H1 (cell line): ENCODE measurements at regions not wholly inside any gene's neighbourhood (a gene's known extent, or its start where the extent isn't known, plus 50 kb on each side); places are given as distances from the start of the nearest gene placed in this dataset.

ENCODE experiments used
- CTCF ChIA-PET: fragments of 300-600 bp; sonication (Branson Sonifier 250); formaldehyde crosslinking; loops from one replicate; lab custom pipeline; 2021; ENCODE audit not compliant: partially characterized antibody; lab: Charles Lee
- POLR2A ChIA-PET: fragments of 300-600 bp; sonication (Branson Sonifier 250); formaldehyde crosslinking; loops from one replicate; lab custom pipeline; 2021; ENCODE audit warnings: inconsistent platforms; ENCODE audit not compliant: partially characterized antibody; lab: Charles Lee
- DNase-seq, 2 experiments: peaks; one replicate each; pipeline versions ENCODE4 v3.0.0 to v3.0.0-alpha.2; 2010 to 2022; ENCODE audit warnings: low spot score in 2 of 2, low read depth in 1 of 2, mixed read lengths in 1 of 2
- FAIRE-seq: peaks from 2 replicates; lab custom pipeline; 2011; peaks lifted over from hg19 to GRCh38; lab: Jason Lieb, UNC
- H2AFZ ChIP-seq: 2 replicates; pipeline ENCODE4 v1.8.1; 2012; ENCODE audit warnings: low read length, inconsistent platforms
- H2AK5ac ChIP-seq: 2 replicates; pipeline ENCODE4 v1.6.1; 2013; ENCODE audit warnings: low read depth, low read length
- H2BK120ac ChIP-seq: replicated peaks from 2 replicates; pipeline ENCODE3; 2013; ENCODE audit warnings: low read depth, low read length, inconsistent platforms
- H2BK12ac ChIP-seq: 2 replicates; pipeline ENCODE4 v1.6.1; 2013; ENCODE audit warnings: low read depth, low read length
- H2BK15ac ChIP-seq: 2 replicates; pipeline ENCODE4 v1.6.1; 2013; ENCODE audit warnings: low read length
- H2BK20ac ChIP-seq: 2 replicates; pipeline ENCODE4 v1.6.1; 2013; ENCODE audit warnings: low read length
- H2BK5ac ChIP-seq: 2 replicates; pipeline ENCODE4 v1.6.1; 2013; ENCODE audit warnings: low read depth, low read length
- H3K14ac ChIP-seq: 2 replicates; pipeline ENCODE4 v1.6.1; 2013; ENCODE audit warnings: inconsistent platforms; ENCODE audit not compliant: insufficient read length
- H3K18ac ChIP-seq: 2 replicates; pipeline ENCODE4 v1.6.1; 2013; ENCODE audit warnings: low read length; ENCODE audit errors: extremely low read depth
- H3K23ac ChIP-seq: 2 replicates; pipeline ENCODE4 v1.6.1; 2013; ENCODE audit warnings: inconsistent platforms; ENCODE audit not compliant: insufficient read length
- H3K23me2 ChIP-seq: 2 replicates; pipeline ENCODE4 v1.6.1; 2013; ENCODE audit warnings: low read depth, low read length
- H3K27ac ChIP-seq: 2 replicates; pipeline ENCODE4 v1.6.1; 2011; ENCODE audit warnings: low read depth, low read length, inconsistent platforms
- H3K27me3 ChIP-seq, 4 experiments: replicated peaks in 1 of 4; 1 replicate in 1 of 4; 2 replicates in 3 of 4; pipeline versions ENCODE4 v1.6.1 to v1.8.1; 2011 to 2013; ENCODE audit warnings: low read length in 3 of 4, mild to moderate bottlenecking in 3 of 4, inconsistent platforms in 2 of 4, mixed read lengths in 2 of 4, moderate library complexity in 1 of 4; ENCODE audit not compliant: control insufficient read depth in 3 of 4, insufficient read depth in 3 of 4; ENCODE audit errors: extremely low read depth in 1 of 4
- H3K36me3 ChIP-seq, 4 experiments: 2 replicates each; pipeline versions ENCODE4 v1.6.1 to v1.8.1; 2011 to 2013; ENCODE audit warnings: mild to moderate bottlenecking in 4 of 4, low read length in 3 of 4, moderate library complexity in 2 of 4, control low read depth in 1 of 4, inconsistent platforms in 1 of 4; ENCODE audit not compliant: insufficient read depth in 4 of 4, control insufficient read depth in 2 of 4
- H3K4ac ChIP-seq: replicated peaks from 2 replicates; pipeline ENCODE3; 2013; ENCODE audit warnings: low read length, low read depth, mixed read lengths, inconsistent platforms; ENCODE audit not compliant: insufficient read length
- H3K4me1 ChIP-seq, 4 experiments: replicated peaks in 1 of 4; 1 replicate in 1 of 4; 2 replicates in 3 of 4; pipeline versions ENCODE4 v1.6.1 to v1.8.1; 2011 to 2013; ENCODE audit warnings: low read length in 3 of 4, inconsistent platforms in 2 of 4, mixed read lengths in 1 of 4; ENCODE audit not compliant: insufficient read depth in 4 of 4, control insufficient read depth in 3 of 4
- H3K4me2 ChIP-seq, 2 experiments: 2 replicates each; pipeline versions ENCODE4 v1.6.1 to v1.8.1; 2011 to 2013; ENCODE audit warnings: low read depth in 2 of 2, low read length in 2 of 2, control low read depth in 1 of 2, inconsistent platforms in 1 of 2, mild to moderate bottlenecking in 1 of 2; ENCODE audit not compliant: insufficient read depth in 1 of 2
- H3K4me3 ChIP-seq, 4 experiments: fragments of 200-600, 300-600 bp in 1 of 4; sonication (generic), shearing (Covaris generic), sonication (Bioruptor Twin) in 1 of 4; 2 replicates each; pipeline versions ENCODE4 v1.5.1 to v1.8.1; 2011 to 2016; ENCODE audit warnings: low read length in 4 of 4, low read depth in 3 of 4, control low read depth in 2 of 4, inconsistent platforms in 2 of 4, mild to moderate bottlenecking in 2 of 4, mixed read lengths in 1 of 4, moderate library complexity in 1 of 4; ENCODE audit not compliant: insufficient read depth in 2 of 4; ENCODE audit errors: extremely low read depth in 1 of 4
- H3K56ac ChIP-seq: replicated peaks from 2 replicates; pipeline ENCODE3; 2013; ENCODE audit warnings: low read depth, mild to moderate bottlenecking, mixed read lengths, low read length, inconsistent platforms; ENCODE audit not compliant: insufficient read length
- H3K79me1 ChIP-seq: 2 replicates; pipeline ENCODE4 v1.6.1; 2013; ENCODE audit warnings: low read depth, low read length, control low read depth
- H3K79me2 ChIP-seq, 2 experiments: 2 replicates each; pipeline versions ENCODE4 v1.6.1 to v1.8.1; 2012 to 2013; ENCODE audit warnings: low read length in 2 of 2, mild to moderate bottlenecking in 2 of 2, inconsistent platforms in 1 of 2; ENCODE audit not compliant: insufficient read depth in 2 of 2, control insufficient read depth in 1 of 2
- H3K9ac ChIP-seq, 4 experiments: replicated peaks in 1 of 4; 1 replicate in 1 of 4; 2 replicates in 3 of 4; pipeline versions ENCODE4 v1.6.1 to v1.8.1; 2011 to 2013; ENCODE audit warnings: low read depth in 3 of 4, low read length in 3 of 4, control low read depth in 2 of 4, mild to moderate bottlenecking in 2 of 4, moderate library complexity in 2 of 4, inconsistent platforms in 1 of 4; ENCODE audit errors: extremely low read depth in 1 of 4
- H3K9me3 ChIP-seq, 2 experiments: 2 replicates each; pipeline versions ENCODE4 v1.6.1 to v1.8.1; 2012 to 2013; ENCODE audit warnings: mild to moderate bottlenecking in 2 of 2, moderate library complexity in 2 of 2, control low read depth in 1 of 2, inconsistent platforms in 1 of 2, low read depth in 1 of 2, low read length in 1 of 2, mixed read lengths in 1 of 2; ENCODE audit not compliant: insufficient read depth in 2 of 2
- H4K20me1 ChIP-seq, 2 experiments: replicated peaks in 1 of 2; 2 replicates each; pipeline versions ENCODE3 to v1.8.1; 2011 to 2013; ENCODE audit warnings: inconsistent platforms in 2 of 2, low read length in 2 of 2, mild to moderate bottlenecking in 1 of 2; ENCODE audit not compliant: insufficient read depth in 2 of 2, control insufficient read depth in 1 of 2
- H4K5ac ChIP-seq: 2 replicates; pipeline ENCODE4 v1.6.1; 2013; ENCODE audit warnings: low read length, low read depth, mixed read lengths, inconsistent platforms; ENCODE audit not compliant: insufficient read length
- H4K8ac ChIP-seq: 2 replicates; pipeline ENCODE4 v1.8.0; 2013; ENCODE audit warnings: mild to moderate bottlenecking, moderate library complexity, low read length, inconsistent platforms; ENCODE audit not compliant: insufficient read depth; ENCODE audit errors: extremely low read depth
- H4K91ac ChIP-seq: replicated peaks from 2 replicates; pipeline ENCODE3; 2013; ENCODE audit warnings: low read length, mixed read lengths, inconsistent platforms; ENCODE audit not compliant: insufficient read length
- BRCA1 ChIP-seq: IDR thresholded peaks from 2 replicates; pipeline ENCODE4 v1.6.1; 2012; ENCODE audit warnings: low read depth, low read length, improper control_type of control experiment
- CEBPB ChIP-seq: IDR thresholded peaks from 2 replicates; pipeline ENCODE4 v1.6.1; 2012; ENCODE audit warnings: low read depth, low read length
- EP300 ChIP-seq, 2 experiments: IDR thresholded peaks; 1 replicate in 1 of 2; 2 replicates in 1 of 2; pipeline ENCODE4 v1.6.1; 2011 to 2012; ENCODE audit warnings: low read depth in 2 of 2, low read length in 2 of 2, mild to moderate bottlenecking in 2 of 2, borderline replicate concordance in 1 of 2, inconsistent platforms in 1 of 2, moderate library complexity in 1 of 2
- HDAC2 ChIP-seq, 2 experiments: fragments of 300-600 bp in 1 of 2; sonication (generic) in 1 of 2; IDR thresholded peaks; 2 replicates each; pipeline ENCODE4 v1.6.1; 2011 to 2012; ENCODE audit warnings: low read depth in 2 of 2, low read length in 2 of 2, mild to moderate bottlenecking in 2 of 2, moderate library complexity in 2 of 2, borderline replicate concordance in 1 of 2, inconsistent platforms in 1 of 2
- KDM1A ChIP-seq: fragments of 200-600, 300-600 bp; sonication (generic); IDR thresholded peaks from 2 replicates; pipeline ENCODE4 v1.7.1; 2016; ENCODE audit warnings: mild to moderate bottlenecking, low read length, borderline replicate concordance
- KDM4A ChIP-seq: IDR thresholded peaks from one replicate; pipeline ENCODE4 v1.7.1; 2012; ENCODE audit warnings: low read depth, mild to moderate bottlenecking, moderate library complexity, low read length, inconsistent platforms; ENCODE audit not compliant: severe bottlenecking
- PHF8 ChIP-seq: fragments of 200-600 bp; sonication (generic); conservative IDR thresholded peaks from 2 replicates; pipeline ENCODE4 v1.7.1; 2012; ENCODE audit warnings: low read depth, mild to moderate bottlenecking, inconsistent platforms, low read length, moderate library complexity
- RXRA ChIP-seq: IDR thresholded peaks from 2 replicates; pipeline ENCODE4 v1.6.1; 2011; ENCODE audit warnings: low read depth, mild to moderate bottlenecking, low read length, moderate library complexity; ENCODE audit not compliant: insufficient read depth
- SUZ12 ChIP-seq: fragments of 200-600 bp; sonication (generic); IDR thresholded peaks from 2 replicates; pipeline ENCODE4 v1.6.1; 2012; ENCODE audit warnings: mild to moderate bottlenecking, inconsistent platforms, low read length, moderate library complexity, mixed read lengths
- WGBS, 2 experiments: shearing (Covaris generic) in 1 of 2; methylation state at CpG; one replicate each; pipeline versions ENCODE4 v1.1.6 to v1.1.7; 2013 to 2015; ENCODE audit warnings: low lambda C conversion rate in 2 of 2, mixed read lengths in 2 of 2, inconsistent platforms in 1 of 2, low coverage in 1 of 2, missing lambda C conversion rate in 1 of 2; ENCODE audit not compliant: insufficient replicate concordance in 2 of 2, insufficient coverage in 1 of 2, insufficient read length in 1 of 2; ENCODE audit errors: extremely low coverage in 1 of 2, missing lambda C conversion rate in 1 of 2; 5-methylcytosine and 5-hydroxymethylcytosine counted together

DNA sequence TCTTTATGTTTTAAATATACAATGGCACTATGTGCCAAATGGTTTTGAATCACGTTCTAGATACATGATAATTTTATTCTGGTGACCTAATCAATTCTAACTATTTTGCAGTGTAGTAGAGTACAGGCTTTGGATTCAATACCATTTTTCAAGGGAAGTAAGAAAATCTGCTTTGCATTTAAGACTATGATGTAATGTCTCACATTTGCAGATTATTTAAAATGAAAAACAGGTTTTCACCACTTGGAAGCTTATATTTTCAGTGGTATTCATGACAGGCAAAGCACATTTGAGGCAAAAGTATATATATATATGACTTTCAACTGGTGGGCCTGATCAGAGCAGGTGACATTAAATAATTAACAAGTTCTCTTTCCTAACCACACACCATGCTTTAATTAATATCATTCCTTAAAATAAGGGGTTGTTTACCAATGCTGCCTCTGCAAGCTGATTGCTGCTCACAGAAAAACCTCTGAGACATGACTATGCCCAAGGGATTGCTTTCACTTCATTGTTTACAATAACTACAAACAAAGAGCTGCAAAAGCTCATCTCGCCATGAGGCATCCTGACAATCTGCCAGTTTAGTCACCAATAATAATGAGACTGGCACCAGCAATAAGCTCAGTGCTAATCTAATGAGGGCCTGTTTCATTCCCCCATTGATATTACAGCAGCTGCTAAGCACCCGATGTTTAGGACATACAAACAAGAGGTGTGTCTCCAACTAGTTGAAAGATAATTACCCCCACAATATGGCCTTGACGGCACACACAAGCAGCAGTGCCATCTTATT, 1176.0 kb upstream of the GJE1 start:
- H3K14ac ChIP-seq: no peak overlapping the region
- H3K4me2 ChIP-seq: no peak overlapping the region
- ChIA-PET CTCF (no interaction called here), POLR2A (no interaction called here)
- no peak overlapping the region for H2BK15ac ChIP-seq
- no peak overlapping the region for H3K9ac ChIP-seq
- no peak overlapping the region for H3K18ac ChIP-seq
- H4K5ac ChIP-seq: no peak overlapping the region
- 85% methylated on average over 4 of the region's 4 CpGs; no CpG with 5 or more reads in 1 of the 2 experiments for WGBS, 2 experiments
- H2BK20ac ChIP-seq: no peak overlapping the region
- H3K23me2 ChIP-seq: no peaks in the 10 kb centered on the region
- DNase-seq (no peak), FAIRE-seq (no peak)
- H3K27me3 ChIP-seq: no peaks in the 10 kb centered on the region
- no peaks in the 10 kb centered on the region for H3K36me3 ChIP-seq
- no peak overlapping the region for H3K27ac ChIP-seq
- H3K4me3 ChIP-seq: no peak overlapping the region
- H2AK5ac ChIP-seq: no peak overlapping the region
- no peak overlapping the region for H4K8ac ChIP-seq
- H3K56ac ChIP-seq: no peak overlapping the region
- no peaks in the 10 kb centered on the region for H4K20me1 ChIP-seq
- no peaks in the 10 kb centered on the region for H3K79me2 ChIP-seq
- H3K9me3 ChIP-seq: no peaks in the 10 kb centered on the region
- H3K23ac ChIP-seq: no peak overlapping the region
- H2BK12ac ChIP-seq: no peak overlapping the region
- H3K4ac ChIP-seq: no peak overlapping the region
- H3K4me1 ChIP-seq: no peaks in the 10 kb centered on the region
- H2AFZ ChIP-seq: no peak overlapping the region
- no peak overlapping the region for H4K91ac ChIP-seq
- no peak overlapping the region for H2BK120ac ChIP-seq
- H2BK5ac ChIP-seq: no peak overlapping the region
- no peaks in the 10 kb centered on the region for H3K79me1 ChIP-seq
- no peak for TF ChIP-seq BRCA1
- no peak for TF ChIP-seq SUZ12
- TF ChIP-seq PHF8: no peak
- no peak for TF ChIP-seq CEBPB
- TF ChIP-seq HDAC2 (IDR thresholded peaks at IDR 0.05; ENCODE audit: borderline replicate concordance in 1 of 2, low read depth in 2 of 2, low read length in 2 of 2): no peak
- no peak for TF ChIP-seq KDM1A
- TF ChIP-seq RXRA: no peak
- TF ChIP-seq EP300 (IDR thresholded peaks at IDR 0.05; ENCODE audit: borderline replicate concordance in 1 of 2, low read depth in 2 of 2, low read length in 2 of 2): no peak
- no peak for TF ChIP-seq KDM4A
